Breast epithelium (tissue), 4 donors: ENCODE measurements at regions not wholly inside any gene's neighbourhood (a gene's known extent, or its start where the extent isn't known, plus 50 kb on each side); places are given as distances from the start of the nearest gene placed in this dataset.

Source experiments
- DNase-seq, 2 donors: peaks; one replicate each; pipeline ENCODE4 v3.0.0-alpha.2; 2019; ENCODE audit warnings: low spot score in 2 of 2
- H3K27ac ChIP-seq, 2 donors: fragments of 200-600 bp; sonication (generic) in 1 of 2; one replicate each; pipeline ENCODE4 v1.5.1; 2016 to 2019; ENCODE audit warnings: mild to moderate bottlenecking in 1 of 2
- H3K27me3 ChIP-seq, 2 donors: fragments of 200-600 bp; sonication (generic) in 1 of 2; one replicate each; pipeline versions ENCODE4 v1.5.1 to v1.6.0; 2017 to 2019; ENCODE audit warnings: control low read depth in 1 of 2, mild to moderate bottlenecking in 1 of 2
- H3K36me3 ChIP-seq: fragments of 200-600 bp; one replicate; pipeline ENCODE4 v1.5.1; 2019
- H3K4me1 ChIP-seq, 2 donors: fragments of 200-600 bp; sonication (generic); one replicate each; pipeline ENCODE4 v1.5.1; 2016 to 2019; ENCODE audit warnings: control low read depth in 1 of 2
- H3K4me3 ChIP-seq, 3 donors: fragments of 200-600 bp; sonication (generic); 1 replicate in 2 of 3; 2 replicates in 1 of 3; pipeline ENCODE4 v1.5.1; 2016 to 2019; ENCODE audit warnings: mild to moderate bottlenecking in 3 of 3, moderate library complexity in 2 of 3
- H3K9me3 ChIP-seq, 2 donors: fragments of 200-600 bp; sonication (generic) in 1 of 2; one replicate each; pipeline ENCODE4 v1.5.1; 2016 to 2019; ENCODE audit warnings: control low read depth in 1 of 2
- POLR2A ChIP-seq: fragments of 450-650 bp; IDR thresholded peaks from one replicate; pipeline ENCODE4 v1.6.1; 2016; ENCODE audit warnings: antibody characterized with exemption, mild to moderate bottlenecking, moderate library complexity
- POLR2AphosphoS5 ChIP-seq, 3 donors: sonication (generic); formaldehyde crosslinking; IDR thresholded peaks; one replicate each; pipeline ENCODE4 v1.6.1; 2017; ENCODE audit warnings: antibody characterized with exemption in 3 of 3
- intact Hi-C: fragments of 100-400 bp; cut with DNase I; formaldehyde crosslinking; loops from one replicate; pipeline ENCODE4 v1.15.1; 2023; ENCODE audit warnings: low total_unique reads
- TF ChIP-seq, protein P1 (sequence below), 3 donors: fragments of 450-650 bp; IDR thresholded peaks; one replicate each; pipeline ENCODE4 v1.5.1; 2016 to 2017; ENCODE audit warnings: antibody characterized with exemption in 3 of 3, mild to moderate bottlenecking in 3 of 3, moderate library complexity in 3 of 3

- no peak overlapping the region for H3K27ac ChIP-seq
- no peaks in the 10 kb centered on the region for H3K36me3 ChIP-seq
- no peaks in the 10 kb centered on the region for H3K9me3 ChIP-seq
- DNase-seq = no peak
- H3K4me3 ChIP-seq = no peak overlapping the region
- H3K4me1 ChIP-seq = no peaks in the 10 kb centered on the region
- H3K27me3 ChIP-seq = peaks cover 0 to 40% of the 10 kb centered on the region in 2 donors
- TF ChIP-seq POLR2AphosphoS5 (IDR thresholded peaks at IDR 0.05) (no peak), POLR2A (no peak)
- TF ChIP-seq, protein P1, sequence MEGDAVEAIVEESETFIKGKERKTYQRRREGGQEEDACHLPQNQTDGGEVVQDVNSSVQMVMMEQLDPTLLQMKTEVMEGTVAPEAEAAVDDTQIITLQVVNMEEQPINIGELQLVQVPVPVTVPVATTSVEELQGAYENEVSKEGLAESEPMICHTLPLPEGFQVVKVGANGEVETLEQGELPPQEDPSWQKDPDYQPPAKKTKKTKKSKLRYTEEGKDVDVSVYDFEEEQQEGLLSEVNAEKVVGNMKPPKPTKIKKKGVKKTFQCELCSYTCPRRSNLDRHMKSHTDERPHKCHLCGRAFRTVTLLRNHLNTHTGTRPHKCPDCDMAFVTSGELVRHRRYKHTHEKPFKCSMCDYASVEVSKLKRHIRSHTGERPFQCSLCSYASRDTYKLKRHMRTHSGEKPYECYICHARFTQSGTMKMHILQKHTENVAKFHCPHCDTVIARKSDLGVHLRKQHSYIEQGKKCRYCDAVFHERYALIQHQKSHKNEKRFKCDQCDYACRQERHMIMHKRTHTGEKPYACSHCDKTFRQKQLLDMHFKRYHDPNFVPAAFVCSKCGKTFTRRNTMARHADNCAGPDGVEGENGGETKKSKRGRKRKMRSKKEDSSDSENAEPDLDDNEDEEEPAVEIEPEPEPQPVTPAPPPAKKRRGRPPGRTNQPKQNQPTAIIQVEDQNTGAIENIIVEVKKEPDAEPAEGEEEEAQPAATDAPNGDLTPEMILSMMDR (IDR thresholded peaks at IDR 0.05) = no peak
- intact Hi-C loops = no loop called here
These were observed 305.9 kb downstream of the FGFR2 start for GRCh38 chr10:121292321-121292720.

GRCh38 chr10:121293110-121293509 lies 305.1 kb downstream of the FGFR2 start:
- H3K27me3 ChIP-seq = peaks cover 0 to 35% of the 10 kb centered on the region in 2 donors
- no peak for TF ChIP-seq POLR2AphosphoS5 (IDR thresholded peaks at IDR 0.05)
- TF ChIP-seq, protein P1 (IDR thresholded peaks at IDR 0.05) = no peak
- no peak for TF ChIP-seq POLR2A
- intact Hi-C loops = no loop called here
- H3K4me1 ChIP-seq = no peaks in the 10 kb centered on the region
- no peak overlapping the region for H3K4me3 ChIP-seq
- no peaks in the 10 kb centered on the region for H3K36me3 ChIP-seq
- H3K27ac ChIP-seq = no peak overlapping the region
- no peak for DNase-seq
- H3K9me3 ChIP-seq = no peaks in the 10 kb centered on the region

- no peak overlapping the region for H3K4me3 ChIP-seq
- no peaks in the 10 kb centered on the region for H3K9me3 ChIP-seq
- TF ChIP-seq POLR2A = no peak
- TF ChIP-seq POLR2AphosphoS5 (IDR thresholded peaks at IDR 0.05) = no peak
- TF ChIP-seq, protein P1 (IDR thresholded peaks at IDR 0.05) = no peak
- no peak overlapping the region for H3K27ac ChIP-seq
- DNase-seq = no peak
- H3K4me1 ChIP-seq = no peaks in the 10 kb centered on the region
- intact Hi-C loops = no loop called here
- peaks cover 0 to 25% of the 10 kb centered on the region in 2 donors for H3K27me3 ChIP-seq
- H3K36me3 ChIP-seq = no peaks in the 10 kb centered on the region
These were observed 303.6 kb downstream of the FGFR2 start for GRCh38 chr10:121294630-121295029.

DNA sequence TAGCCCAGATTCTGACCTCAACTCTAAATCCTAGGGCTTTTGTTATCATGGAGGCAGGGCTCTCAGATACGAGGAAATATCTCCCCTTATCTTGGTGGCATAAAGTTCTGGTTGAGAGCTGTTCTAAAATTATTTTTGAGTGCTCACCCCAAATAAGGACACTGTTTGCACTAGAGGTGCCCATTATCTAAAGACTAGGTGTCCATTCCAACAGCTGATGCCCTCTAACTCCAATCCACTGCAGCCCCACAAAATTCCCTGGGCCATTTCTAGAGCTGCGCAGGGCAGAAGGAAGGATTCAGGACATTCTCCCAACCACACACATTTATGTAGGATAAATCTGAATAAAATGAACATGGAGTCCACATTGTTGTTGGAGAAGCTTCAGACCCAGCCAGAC lies 301.9 kb downstream of the FGFR2 start:
- H3K36me3 ChIP-seq = no peaks in the 10 kb centered on the region
- intact Hi-C loops = no loop called here
- H3K4me3 ChIP-seq = no peak overlapping the region
- TF ChIP-seq, protein P1 (IDR thresholded peaks at IDR 0.05) = no peak
- TF ChIP-seq POLR2AphosphoS5 (IDR thresholded peaks at IDR 0.05) (no peak), POLR2A (no peak)
- no peak overlapping the region for H3K27ac ChIP-seq
- no peaks in the 10 kb centered on the region for H3K9me3 ChIP-seq
- H3K4me1 ChIP-seq = no peaks in the 10 kb centered on the region
- H3K27me3 ChIP-seq = peaks cover 0 to 11% of the 10 kb centered on the region in 2 donors
- DNase-seq = no peak

- Histone ChIP-seq H3K36me3 (no peaks in the 10 kb centered on the region), H3K9me3 (no peaks in the 10 kb centered on the region), H3K27me3 (peaks cover 0 to 8% of the 10 kb centered on the region in 2 donors), H3K4me1 (no peaks in the 10 kb centered on the region), H3K4me3 (no peak overlapping the region), H3K27ac (no peak overlapping the region)
- DNase-seq = no peak
- no peak for TF ChIP-seq POLR2A
- TF ChIP-seq POLR2AphosphoS5 (IDR thresholded peaks at IDR 0.05) = no peak
- TF ChIP-seq, protein P1 (IDR thresholded peaks at IDR 0.05) = no peak
- intact Hi-C loops = no loop called here
These were observed 301.2 kb downstream of the FGFR2 start for GRCh38 chr10:121296881-121297585.
